Astrocyte of the spinal cord (primary cell): ENCODE measurements at regions not wholly inside any gene's neighbourhood (a gene's known extent, or its start where the extent isn't known, plus 50 kb on each side); places are given as distances from the start of the nearest gene placed in this dataset.
A peak's percentile ranks its signal among the peaks of the same experiment; 100 is the strongest.
"Not testable (repeated sequence)": the region's sequence is repeated elsewhere in the genome, so short reads cannot be mapped to it uniquely, and the experiment has no call there.

ENCODE experiments used
- DNase-seq: peaks from one replicate; pipeline ENCODE4 v3.0.0; 2011; ENCODE audit warnings: low read depth, low spot score
- H3K4me3 ChIP-seq: 2 replicates; pipeline ENCODE4 v1.5.1; 2011; ENCODE audit warnings: low read depth, mild to moderate bottlenecking, low read length, moderate library complexity
- in situ Hi-C: cut with HindIII; loops from 2 replicates; pipeline ENCODE4 v1.10.0; 2017; ENCODE audit warnings: low sequenced_read_pairs
- TF ChIP-seq, protein P1 (sequence below): IDR thresholded peaks from 2 replicates; pipeline ENCODE4 v1.5.1; 2012; ENCODE audit warnings: low read depth, mild to moderate bottlenecking, low read length, inconsistent platforms

DNA sequence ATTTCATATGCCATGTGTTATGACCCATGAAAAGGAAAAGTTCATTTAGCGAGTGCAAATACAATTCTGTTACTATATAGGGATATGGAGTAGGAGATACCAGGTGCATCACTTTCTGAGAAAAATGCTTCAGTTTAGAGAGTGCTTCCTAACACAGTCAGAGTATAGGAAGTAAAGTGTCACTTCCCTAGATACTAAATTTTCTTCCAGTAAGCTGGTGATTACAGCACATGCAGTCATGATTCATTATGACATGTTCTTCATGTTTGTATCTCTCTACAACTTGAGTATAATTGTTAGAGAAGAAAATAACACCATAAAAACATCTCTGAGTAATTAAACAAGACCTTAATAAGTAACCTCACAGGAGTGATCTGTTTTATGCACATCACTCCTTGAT lies 837.0 kb downstream of the DNAH5 start:
- TF ChIP-seq, protein P1, sequence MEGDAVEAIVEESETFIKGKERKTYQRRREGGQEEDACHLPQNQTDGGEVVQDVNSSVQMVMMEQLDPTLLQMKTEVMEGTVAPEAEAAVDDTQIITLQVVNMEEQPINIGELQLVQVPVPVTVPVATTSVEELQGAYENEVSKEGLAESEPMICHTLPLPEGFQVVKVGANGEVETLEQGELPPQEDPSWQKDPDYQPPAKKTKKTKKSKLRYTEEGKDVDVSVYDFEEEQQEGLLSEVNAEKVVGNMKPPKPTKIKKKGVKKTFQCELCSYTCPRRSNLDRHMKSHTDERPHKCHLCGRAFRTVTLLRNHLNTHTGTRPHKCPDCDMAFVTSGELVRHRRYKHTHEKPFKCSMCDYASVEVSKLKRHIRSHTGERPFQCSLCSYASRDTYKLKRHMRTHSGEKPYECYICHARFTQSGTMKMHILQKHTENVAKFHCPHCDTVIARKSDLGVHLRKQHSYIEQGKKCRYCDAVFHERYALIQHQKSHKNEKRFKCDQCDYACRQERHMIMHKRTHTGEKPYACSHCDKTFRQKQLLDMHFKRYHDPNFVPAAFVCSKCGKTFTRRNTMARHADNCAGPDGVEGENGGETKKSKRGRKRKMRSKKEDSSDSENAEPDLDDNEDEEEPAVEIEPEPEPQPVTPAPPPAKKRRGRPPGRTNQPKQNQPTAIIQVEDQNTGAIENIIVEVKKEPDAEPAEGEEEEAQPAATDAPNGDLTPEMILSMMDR: no peak
- in situ Hi-C loops: no loop called here
- DNase-seq: no peak
- H3K4me3 ChIP-seq: no peak overlapping the region

DNA sequence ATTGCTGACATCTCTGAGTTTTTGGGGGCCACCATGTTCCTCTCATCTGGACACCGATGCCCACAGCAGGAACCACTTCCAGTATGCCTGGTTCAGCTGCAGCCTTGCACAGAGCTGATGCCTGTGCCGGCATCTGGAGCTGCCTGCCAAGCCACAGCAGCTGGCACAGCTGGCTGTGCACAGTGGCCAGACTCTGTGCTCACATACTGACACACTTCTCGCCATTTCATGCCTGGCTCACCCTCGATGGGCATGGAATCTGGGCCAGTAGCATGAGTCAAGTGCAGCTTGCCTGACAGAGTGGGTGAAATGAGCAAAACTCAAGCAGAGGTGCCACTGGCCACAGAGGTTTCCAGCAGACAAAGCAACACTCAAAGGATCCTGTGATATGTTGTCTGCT lies 863.4 kb downstream of the DNAH5 start:
- no peak for DNase-seq
- H3K4me3 ChIP-seq: no peak overlapping the region
- in situ Hi-C loops: no loop called here
- TF ChIP-seq, protein P1: no peak

DNA sequence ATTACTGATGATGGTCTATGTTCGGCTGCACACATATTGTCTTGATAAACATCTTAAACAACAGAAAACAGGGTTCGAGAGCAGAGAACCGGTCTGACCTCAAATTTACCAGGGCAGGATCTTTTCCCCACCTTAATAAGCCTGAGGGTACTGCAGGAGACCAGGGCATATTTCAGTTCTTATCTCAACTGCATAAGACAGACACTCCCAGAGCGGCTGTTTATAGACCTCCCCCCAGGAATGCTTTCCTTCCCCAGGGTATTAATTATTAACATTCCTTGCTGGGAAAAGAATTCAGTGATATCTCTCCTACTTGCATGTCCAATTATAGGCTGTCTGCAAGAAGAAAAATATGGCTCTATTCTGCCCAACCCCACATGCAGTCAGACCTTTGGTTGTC lies 871.6 kb downstream of the DNAH5 start:
- DNase-seq, H3K4me3 ChIP-seq, in situ Hi-C loops: not testable (repeated sequence)

DNA sequence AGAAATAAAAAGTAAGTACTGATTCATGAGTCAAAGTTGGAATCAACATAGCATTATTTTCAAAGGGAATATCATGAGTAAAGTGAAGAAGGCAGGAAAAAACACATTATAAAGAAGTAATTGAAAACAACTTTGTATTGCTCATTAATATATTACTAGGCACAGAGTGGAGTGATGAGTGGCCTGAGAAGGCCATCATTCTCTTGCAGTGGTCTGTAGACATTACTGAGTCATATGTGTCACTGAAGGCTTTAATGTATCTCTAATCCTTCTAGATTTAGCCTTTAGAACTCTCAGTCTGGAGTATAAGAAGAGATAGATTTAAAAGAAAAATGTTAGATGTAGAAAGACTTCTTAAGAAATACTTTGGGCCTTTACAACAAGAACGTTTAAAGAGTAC lies 881.4 kb downstream of the DNAH5 start:
- DNase-seq: no peak
- in situ Hi-C loops: no loop called here
- TF ChIP-seq, protein P1: no peak
- H3K4me3 ChIP-seq: no peak overlapping the region

DNA sequence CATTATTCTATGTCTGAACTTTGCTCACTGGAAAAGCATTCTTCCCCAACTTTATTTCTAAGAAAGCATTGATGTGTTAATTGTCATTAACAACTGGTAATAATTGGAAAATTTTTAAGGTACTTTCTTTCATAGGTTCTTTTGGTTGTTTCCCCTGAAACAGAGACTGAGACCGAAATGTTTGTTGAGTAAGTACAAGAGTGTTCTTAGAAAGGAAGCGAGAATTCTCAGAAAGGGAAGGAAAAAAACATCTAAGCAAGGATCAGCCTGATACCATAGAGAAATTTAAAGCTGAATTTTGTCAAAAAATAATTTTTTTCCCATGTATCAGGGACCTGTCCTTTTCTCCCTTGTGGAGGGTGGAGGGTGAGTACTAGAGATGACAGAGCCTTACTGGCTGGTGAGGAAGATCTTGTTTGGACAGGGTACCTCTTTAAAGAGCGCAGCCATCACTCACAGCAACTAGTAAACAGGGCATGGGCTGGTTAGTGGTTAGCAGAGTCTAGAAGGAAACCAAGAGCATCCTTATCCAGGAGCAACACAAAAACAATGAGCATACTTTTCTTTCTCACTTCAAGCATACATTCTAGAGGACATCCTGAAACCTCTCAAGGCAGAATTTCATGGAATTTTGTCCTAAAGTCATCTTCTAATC lies 898.5 kb downstream of the DNAH5 start:
- in situ Hi-C loops: no loop called here
- DNase-seq: no peak
- TF ChIP-seq, protein P1: no peak
- H3K4me3 ChIP-seq: no peak overlapping the region

DNA sequence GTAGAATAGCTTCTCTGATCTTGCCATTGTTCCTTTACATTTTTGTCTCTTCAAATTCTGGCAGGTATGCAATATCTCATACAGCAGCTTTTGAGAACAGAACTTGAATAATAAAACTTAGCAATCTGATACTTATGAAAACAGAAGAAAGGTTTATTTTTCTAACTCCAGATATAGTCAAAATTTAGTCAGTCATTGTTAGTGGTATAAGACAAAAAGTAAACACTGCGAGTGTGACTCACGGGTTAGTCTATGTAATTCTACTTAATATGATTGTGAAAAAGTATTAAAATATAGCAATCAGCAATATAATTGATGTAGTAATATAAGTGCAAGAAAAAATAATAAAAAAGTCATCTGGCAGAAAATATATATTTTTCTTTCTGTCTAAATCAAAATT lies 910.4 kb downstream of the DNAH5 start:
- DNase-seq: peak; percentile 16
- in situ Hi-C loops: no loop called here
- TF ChIP-seq, protein P1: no peak
- no peak overlapping the region for H3K4me3 ChIP-seq

DNA sequence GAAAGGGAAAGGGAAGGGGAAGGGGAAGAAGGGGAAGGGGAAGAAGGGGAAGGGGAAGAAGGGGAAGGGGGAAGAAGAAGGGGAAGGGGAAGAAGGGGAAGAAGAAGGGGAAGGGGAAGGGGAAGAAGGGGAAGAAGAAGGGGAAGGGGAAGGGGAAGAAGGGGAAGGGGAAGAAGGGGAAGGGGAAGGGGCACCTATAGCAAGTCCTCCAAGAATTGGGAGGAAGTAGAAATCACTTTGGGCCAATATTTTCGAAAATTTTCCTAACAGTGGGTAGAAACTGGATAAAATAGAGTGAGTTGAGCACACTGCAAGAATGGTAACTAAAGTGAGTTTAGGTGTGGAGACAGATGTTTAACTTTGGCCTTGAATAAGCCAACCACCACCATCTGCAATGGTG lies 915.3 kb downstream of the DNAH5 start:
- H3K4me3 ChIP-seq: no peak overlapping the region
- in situ Hi-C loops: no loop called here
- DNase-seq: no peak
- TF ChIP-seq, protein P1: no peak
